ENCODE measurements at regions not wholly inside any gene's neighbourhood (a gene's known extent, or its start where the extent isn't known, plus 50 kb on each side); places are given as distances from the start of the nearest gene placed in this dataset.

DNA sequence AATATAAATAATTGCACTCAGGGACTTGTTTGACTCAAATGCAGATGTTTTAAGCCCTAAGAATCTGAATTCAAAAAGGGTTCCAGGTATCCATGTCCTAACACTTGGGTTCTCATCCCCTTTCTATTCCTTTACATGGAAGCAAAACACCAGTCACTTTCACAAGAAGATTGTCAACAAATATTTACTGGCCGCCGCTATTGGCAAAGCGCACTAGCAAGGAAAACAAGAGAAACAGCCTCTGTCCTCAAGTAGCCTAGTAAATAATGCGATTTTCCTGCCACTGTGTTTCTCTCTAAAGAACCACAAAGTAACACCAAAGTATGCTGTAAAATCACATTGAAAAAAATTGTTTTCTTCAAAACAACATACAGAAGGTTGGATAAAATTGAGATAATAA, 66.7 kb upstream of the EZH2 start:
- Mint-ChIP-seq H3K36me3 (ENCODE audit: low read depth) (no peaks in the 10 kb centered on the region), H3K4me3 (no peak overlapping the region), H3K27me3 (no peaks in the 10 kb centered on the region), H3K4me1 (no peaks in the 10 kb centered on the region), H3K9me3 (no peaks in the 10 kb centered on the region), H3K27ac (no peak overlapping the region)
- DNase-seq (no peak), ATAC-seq (no peak)

DNA sequence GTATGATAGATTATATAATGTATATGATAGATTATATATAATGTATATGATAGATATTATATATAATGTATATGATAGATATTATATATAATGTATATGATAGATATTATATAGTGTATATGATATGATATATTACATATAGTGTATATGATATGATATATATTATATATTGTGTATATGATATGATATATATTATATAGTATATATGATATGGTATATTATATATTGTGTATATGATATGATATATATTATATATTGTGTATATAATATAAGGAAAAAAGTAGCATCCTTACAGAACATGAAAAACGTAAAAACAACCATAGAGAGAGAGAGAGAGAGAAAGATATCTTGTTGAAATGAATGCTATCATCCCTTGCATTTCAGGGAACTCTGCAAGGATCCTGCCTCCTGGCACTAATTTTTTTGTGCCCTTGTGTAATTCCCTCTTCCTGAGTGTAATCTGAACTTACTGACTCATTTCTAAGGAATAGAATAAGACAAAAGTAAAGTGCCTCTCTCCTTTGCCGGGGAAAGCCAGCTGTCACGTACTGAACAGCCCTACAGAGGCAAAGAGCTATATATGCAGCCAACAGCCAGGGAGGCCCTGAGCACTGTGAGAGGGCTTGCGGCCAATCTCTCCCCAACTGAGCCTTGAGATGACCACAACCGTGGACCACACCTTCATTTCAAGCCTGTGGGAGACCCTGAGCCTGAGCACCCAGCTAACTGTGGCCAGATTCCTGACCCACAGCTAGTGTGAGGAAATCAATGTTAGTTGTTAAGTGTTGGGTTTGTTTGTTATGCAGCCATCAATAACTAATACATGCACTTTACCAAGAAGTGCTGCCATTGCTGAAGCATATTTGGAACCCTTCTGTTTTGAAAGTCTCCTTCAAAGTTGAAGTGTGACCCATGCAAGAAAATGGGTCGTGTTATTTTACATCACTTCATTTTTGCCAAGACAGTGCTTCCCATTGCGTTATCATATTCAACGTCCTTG, 61.1 kb upstream of the EZH2 start:
- H3K27me3 Mint-ChIP-seq, result no peaks in the 10 kb centered on the region
- H3K9me3 Mint-ChIP-seq, result no peaks in the 10 kb centered on the region
- peaks cover 13% of the 10 kb centered on the region for H3K4me1 Mint-ChIP-seq
- DNase-seq, result no peak
- no peak for ATAC-seq
- no peaks in the 10 kb centered on the region for H3K36me3 Mint-ChIP-seq (ENCODE audit: low read depth)
- no peak overlapping the region for H3K4me3 Mint-ChIP-seq
- no peak overlapping the region for H3K27ac Mint-ChIP-seq

DNA sequence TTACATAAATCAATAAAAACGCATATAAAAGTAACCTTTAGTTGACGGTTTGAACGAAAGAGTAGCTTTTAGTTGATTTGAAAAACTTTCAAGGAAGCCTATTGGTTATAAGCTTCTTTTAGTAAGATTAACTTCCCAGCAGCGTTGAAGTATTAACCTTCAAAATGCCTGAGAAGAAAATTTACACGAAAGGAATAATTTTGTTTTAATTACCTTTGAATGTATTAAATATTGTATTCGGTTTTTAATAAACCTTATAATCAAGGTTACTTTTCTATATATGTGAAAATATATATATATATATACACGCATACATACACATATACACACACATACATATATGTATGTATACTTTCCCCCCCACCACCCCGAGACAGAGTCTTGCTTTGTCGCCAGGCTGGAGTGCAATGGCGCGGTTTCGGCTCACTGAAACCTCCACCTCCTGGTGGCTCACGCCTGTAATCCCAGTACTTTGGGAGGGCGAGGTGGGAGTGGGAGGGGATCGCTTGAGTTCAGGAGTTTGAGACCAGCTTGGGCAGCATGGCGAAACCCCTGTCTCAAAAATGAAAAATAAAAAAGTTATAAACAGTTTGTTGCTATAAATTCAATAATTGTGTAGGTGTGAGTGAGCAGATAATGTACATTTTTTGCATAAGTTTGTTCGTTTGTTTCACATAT, 57.6 kb upstream of the EZH2 start:
- DNase-seq, result peak; percentile 69
- Mint-ChIP-seq H3K9me3 (no peaks in the 10 kb centered on the region), H3K36me3 (ENCODE audit: low read depth) (no peaks in the 10 kb centered on the region), H3K4me3 (peak overlapping the region; percentile 92), H3K4me1 (peaks cover 33% of the 10 kb centered on the region), H3K27ac (peak overlapping the region; percentile 99), H3K27me3 (no peaks in the 10 kb centered on the region)
- peak; percentile 52 for ATAC-seq

- DNase-seq, result peak; percentile 67
- Mint-ChIP-seq H3K36me3 (ENCODE audit: low read depth) (no peaks in the 10 kb centered on the region), H3K4me1 (peaks cover 33% of the 10 kb centered on the region)
Measured at GRCh38 chr7:148940702-148941597, 56.9 kb upstream of the EZH2 start.

GRCh38 chr7:148939128-148939755, 55.2 kb upstream of the EZH2 start:
- H3K27me3 Mint-ChIP-seq, result no peaks in the 10 kb centered on the region
- peak overlapping the region; percentile 91 for H3K27ac Mint-ChIP-seq
- peaks cover 33% of the 10 kb centered on the region for H3K4me1 Mint-ChIP-seq
- ATAC-seq (peak; percentile 70), DNase-seq (no peak)
- H3K36me3 Mint-ChIP-seq (ENCODE audit: low read depth), result no peaks in the 10 kb centered on the region
- peak overlapping the region; percentile 92 for H3K4me3 Mint-ChIP-seq
- no peaks in the 10 kb centered on the region for H3K9me3 Mint-ChIP-seq

More at GRCh38 chr7:148940702-148941597, 56.9 kb upstream of the EZH2 start:
- Mint-ChIP-seq H3K27me3 (no peaks in the 10 kb centered on the region), H3K9me3 (no peaks in the 10 kb centered on the region), H3K4me3 (peak overlapping the region; percentile 92), H3K27ac (peak overlapping the region; percentile 99)
- peak; percentile 86 for ATAC-seq

- no peak overlapping the region for H3K27ac Mint-ChIP-seq
- H3K9me3 Mint-ChIP-seq, result no peaks in the 10 kb centered on the region
- H3K36me3 Mint-ChIP-seq (ENCODE audit: low read depth), result no peaks in the 10 kb centered on the region
- no peak for DNase-seq
- H3K4me3 Mint-ChIP-seq, result no peak overlapping the region
- no peak for ATAC-seq
- H3K4me1 Mint-ChIP-seq, result peaks cover 29% of the 10 kb centered on the region
- no peaks in the 10 kb centered on the region for H3K27me3 Mint-ChIP-seq
Measured at GRCh38 chr7:148935451-148935850, 51.4 kb upstream of the EZH2 start.

Data from activated naive CD8-positive, alpha-beta T cell treated with anti-CD3 and anti-CD28 coated beads, Interleukin-2, amount 50 U/mL, for 24 hours (primary cell).